Fibroblast of the aortic adventitia (primary cell): ENCODE measurements at regions not wholly inside any gene's neighbourhood (a gene's known extent, or its start where the extent isn't known, plus 50 kb on each side); places are given as distances from the start of the nearest gene placed in this dataset.

Experiments
- DNase-seq: peaks from one replicate; pipeline ENCODE4 v3.0.0-alpha.2; 2010; ENCODE audit warnings: low read depth
- H3K4me3 ChIP-seq: 2 replicates; pipeline ENCODE4 v1.5.1; 2011; ENCODE audit warnings: low read depth, mild to moderate bottlenecking, control low read depth, low read length, moderate library complexity
- TF ChIP-seq, protein P1 (sequence below): IDR thresholded peaks from 2 replicates; pipeline ENCODE4 v1.5.1; 2011; ENCODE audit warnings: mild to moderate bottlenecking, low read length, control low read depth, inconsistent platforms; ENCODE audit not compliant: insufficient read depth

DNA sequence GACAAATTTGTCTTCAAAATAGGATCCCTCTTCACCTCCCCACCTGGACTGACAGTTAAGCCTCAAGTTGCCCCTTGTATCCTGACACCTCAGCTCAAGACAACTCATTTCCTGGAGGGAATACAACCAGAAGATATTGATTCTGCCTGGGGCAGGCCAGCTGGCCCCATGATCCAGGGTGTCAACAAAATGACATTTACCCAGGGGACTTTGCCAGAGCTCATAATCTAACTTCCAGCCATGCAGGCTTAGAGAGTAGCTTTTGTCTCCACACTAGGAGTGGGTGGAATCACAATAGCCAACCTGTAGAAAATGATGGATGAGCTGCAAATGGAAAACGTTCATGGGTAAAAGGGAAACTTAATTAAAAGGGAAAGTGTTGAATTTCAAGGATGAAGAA, 220.1 kb upstream of the DPP10 start:
- TF ChIP-seq, protein P1, sequence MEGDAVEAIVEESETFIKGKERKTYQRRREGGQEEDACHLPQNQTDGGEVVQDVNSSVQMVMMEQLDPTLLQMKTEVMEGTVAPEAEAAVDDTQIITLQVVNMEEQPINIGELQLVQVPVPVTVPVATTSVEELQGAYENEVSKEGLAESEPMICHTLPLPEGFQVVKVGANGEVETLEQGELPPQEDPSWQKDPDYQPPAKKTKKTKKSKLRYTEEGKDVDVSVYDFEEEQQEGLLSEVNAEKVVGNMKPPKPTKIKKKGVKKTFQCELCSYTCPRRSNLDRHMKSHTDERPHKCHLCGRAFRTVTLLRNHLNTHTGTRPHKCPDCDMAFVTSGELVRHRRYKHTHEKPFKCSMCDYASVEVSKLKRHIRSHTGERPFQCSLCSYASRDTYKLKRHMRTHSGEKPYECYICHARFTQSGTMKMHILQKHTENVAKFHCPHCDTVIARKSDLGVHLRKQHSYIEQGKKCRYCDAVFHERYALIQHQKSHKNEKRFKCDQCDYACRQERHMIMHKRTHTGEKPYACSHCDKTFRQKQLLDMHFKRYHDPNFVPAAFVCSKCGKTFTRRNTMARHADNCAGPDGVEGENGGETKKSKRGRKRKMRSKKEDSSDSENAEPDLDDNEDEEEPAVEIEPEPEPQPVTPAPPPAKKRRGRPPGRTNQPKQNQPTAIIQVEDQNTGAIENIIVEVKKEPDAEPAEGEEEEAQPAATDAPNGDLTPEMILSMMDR = no peak
- no peak overlapping the region for H3K4me3 ChIP-seq
- DNase-seq = no peak

DNA sequence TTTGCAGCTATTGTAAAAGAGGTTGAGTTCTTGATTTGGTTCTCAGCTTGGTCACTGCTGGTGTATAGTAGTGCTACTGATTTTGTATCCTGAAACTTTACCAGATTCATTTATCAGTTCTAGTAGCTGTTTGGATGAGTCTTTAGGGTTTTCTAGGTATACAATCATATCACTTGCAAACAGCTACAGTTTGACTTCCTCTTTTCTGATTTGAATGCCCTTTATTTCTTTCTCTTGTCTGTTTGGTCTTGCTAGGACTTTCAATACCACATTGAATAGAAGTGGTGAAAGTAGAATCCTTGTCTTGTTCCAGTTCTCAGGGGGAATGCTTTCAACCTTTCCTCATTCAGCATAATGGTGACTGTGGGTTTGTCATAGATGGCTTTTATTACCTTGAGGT, 210.5 kb upstream of the DPP10 start:
- no peak for DNase-seq
- H3K4me3 ChIP-seq = no peak overlapping the region

DNA sequence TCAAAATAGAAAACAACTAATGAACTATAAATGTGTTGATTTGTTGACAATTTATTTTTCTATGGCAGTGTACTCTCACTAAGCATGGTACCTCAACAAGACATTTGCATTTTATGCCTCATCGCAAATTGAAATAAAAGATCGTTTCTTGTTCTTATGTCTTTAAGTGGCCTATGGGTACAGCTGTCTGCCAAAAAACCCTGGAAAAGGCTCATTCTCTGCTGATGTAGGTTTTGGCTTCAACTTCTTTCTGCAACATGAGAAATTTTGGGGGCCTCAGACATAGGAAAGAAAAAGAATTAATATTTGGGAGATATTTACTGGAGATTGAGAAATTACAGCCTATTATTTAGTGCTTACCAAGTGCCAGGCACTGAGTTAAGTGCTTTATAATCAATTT, 205.1 kb upstream of the DPP10 start:
- no peak for DNase-seq
- TF ChIP-seq, protein P1 = no peak
- H3K4me3 ChIP-seq = no peak overlapping the region

More for the DNA sequence above, 210.5 kb upstream of the DPP10 start:
- TF ChIP-seq, protein P1 = no peak

DNA sequence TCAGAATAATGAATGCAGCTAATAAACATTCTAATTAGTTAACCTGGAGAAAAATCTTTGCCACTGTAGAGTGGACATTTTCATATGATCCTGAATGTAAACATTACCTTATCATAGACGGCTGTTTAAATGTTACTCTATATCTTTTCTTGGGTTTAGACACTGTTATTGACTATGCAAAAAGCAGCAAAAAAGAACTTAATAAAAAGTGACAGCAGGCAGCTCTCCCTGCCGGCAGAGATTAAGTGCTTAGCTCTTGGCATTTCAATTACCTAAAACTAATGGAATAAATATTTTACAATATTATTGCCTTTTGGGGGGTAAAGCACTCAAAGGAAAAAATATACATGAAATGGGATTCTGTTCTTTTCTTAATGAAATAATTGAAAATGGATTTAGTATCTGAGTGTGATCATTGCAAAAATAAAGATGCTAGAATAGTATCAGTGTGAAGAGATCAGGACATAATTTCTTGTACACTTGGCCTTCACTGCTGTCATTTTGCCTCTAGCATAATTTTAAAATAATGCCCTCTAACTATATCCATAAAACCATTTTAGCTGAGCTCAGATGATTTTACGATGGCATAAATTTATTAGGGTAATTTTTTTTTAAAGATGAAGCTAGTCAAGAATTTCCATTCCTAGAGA, 203.4 kb upstream of the DPP10 start:
- no peak for DNase-seq
- no peak overlapping the region for H3K4me3 ChIP-seq
- TF ChIP-seq, protein P1 = no peak

DNA sequence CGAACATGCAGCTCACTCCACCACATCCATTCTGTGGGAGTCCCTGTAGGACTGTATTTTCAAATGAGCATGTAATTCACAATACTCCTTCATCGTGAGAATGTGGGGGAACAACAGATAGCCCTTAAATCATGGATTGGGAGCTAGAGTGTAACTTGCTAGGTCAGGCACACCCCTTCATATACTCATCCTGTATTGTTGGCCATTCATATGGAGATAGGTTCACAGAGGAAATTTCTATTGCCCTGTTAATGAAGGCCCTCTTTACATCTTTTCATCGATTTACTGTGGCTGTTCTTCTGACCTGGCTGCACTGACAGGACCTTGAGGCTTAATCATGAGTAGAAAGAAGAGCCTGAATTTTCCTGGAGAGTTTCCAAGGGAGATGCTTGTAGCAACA, 193.8 kb upstream of the DPP10 start:
- H3K4me3 ChIP-seq = no peak overlapping the region
- TF ChIP-seq, protein P1 = no peak
- DNase-seq = no peak

DNA sequence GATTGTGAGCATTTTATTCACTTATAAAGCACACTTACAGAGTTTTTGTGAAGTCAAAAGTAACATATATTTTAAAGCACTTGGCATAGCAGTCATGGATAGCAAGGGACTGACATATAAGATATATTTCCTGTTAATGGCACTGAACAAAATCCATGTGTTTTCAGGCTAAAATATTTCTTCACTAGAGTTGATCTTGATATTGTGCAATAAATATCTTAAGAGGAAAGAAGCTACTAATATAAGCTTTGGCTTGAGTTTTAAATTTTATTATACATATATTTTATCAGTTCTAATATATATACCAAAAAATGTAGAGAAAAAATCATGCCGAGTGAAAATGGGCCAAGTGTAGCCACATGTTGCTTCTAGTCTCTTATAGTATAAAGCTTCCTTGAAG, 189.7 kb upstream of the DPP10 start:
- no peak for DNase-seq
- no peak overlapping the region for H3K4me3 ChIP-seq
- TF ChIP-seq, protein P1 = no peak

DNA sequence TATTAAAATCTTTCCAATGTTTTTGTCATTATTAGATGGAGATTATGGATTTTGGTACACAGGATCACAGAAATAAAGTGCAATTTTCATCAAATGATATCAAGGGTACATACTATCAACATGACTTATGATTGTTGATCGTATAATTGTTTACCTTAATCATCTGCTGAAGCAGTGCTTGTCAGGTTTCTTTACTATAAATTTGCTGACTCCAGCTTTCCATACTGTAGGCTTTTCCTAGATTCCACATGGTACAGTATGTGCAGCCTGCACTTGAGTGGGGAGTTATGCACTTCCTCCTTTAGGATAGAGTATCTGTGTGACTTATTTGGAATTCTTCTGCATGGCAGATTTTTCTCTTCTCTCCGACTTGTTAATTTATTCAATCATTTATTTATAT, 187.6 kb upstream of the DPP10 start:
- H3K4me3 ChIP-seq = no peak overlapping the region
- TF ChIP-seq, protein P1 = no peak

More for the DNA sequence above, 187.6 kb upstream of the DPP10 start:
- DNase-seq = no peak
